Fibroblast of skin of back (primary cell): ENCODE measurements at regions not wholly inside any gene's neighbourhood (a gene's known extent, or its start where the extent isn't known, plus 50 kb on each side); places are given as distances from the start of the nearest gene placed in this dataset.

Experiments used
- DNase-seq: peaks from one replicate; pipeline ENCODE4 v3.0.0-alpha.2; 2013

DNA sequence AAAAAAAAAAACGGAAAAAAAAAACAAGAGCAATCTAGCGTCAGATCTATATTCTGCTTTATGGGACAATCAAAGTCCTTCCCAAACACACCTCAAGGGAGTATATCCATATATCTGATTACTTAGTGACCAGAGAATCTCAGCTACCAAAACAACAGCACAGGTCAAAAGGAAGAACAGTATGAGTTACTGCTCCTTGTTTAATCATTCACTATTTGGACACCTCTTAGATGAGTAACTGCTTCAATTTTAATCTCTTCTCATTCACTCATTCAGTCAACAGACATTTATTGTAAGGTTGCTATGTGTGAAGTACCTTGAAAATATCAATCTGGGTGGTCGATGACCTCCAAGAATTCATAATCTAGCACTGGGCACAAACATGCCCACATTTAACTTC is 193.2 kb downstream of the IRS2 start:
- DNase-seq, result no peak

DNA sequence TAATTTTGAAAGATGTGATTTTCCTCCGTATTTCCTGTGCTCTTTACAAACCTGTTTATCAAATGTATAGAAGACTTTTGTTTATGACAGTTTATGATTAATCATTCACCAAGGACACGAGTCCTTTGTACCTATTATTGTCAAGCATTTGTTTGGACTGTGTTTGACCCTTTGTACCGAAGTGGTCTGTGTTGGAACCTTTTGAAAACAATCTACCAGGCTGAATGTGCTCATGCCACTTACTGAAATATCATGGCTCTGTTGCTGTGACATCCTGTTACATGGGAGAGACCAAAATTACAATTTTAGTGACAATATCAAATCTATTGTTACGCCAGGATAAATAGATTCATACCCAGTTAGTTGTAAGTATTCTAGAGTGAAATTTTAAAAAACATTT is 193.6 kb downstream of the IRS2 start:
- no peak for DNase-seq

DNA sequence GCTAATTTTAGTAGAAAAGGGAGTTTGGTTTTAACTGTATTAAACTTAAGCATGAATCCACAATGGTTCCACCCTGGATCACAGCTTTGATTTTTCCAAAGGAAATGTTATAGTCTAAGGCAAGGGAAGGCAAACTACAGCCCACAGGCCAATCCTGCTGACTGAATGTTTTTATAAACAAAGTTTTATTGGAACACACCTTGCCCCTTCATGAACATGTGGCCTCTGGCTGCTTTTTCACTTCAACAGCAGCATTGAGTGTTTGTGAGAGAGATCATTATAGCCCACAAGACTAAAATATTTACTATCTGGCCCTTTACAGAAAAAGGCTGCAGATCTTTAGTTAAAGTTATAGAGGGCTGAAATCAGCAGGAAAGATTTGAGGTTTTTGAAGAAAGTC is 198.7 kb downstream of the IRS2 start:
- DNase-seq, result no peak

DNA sequence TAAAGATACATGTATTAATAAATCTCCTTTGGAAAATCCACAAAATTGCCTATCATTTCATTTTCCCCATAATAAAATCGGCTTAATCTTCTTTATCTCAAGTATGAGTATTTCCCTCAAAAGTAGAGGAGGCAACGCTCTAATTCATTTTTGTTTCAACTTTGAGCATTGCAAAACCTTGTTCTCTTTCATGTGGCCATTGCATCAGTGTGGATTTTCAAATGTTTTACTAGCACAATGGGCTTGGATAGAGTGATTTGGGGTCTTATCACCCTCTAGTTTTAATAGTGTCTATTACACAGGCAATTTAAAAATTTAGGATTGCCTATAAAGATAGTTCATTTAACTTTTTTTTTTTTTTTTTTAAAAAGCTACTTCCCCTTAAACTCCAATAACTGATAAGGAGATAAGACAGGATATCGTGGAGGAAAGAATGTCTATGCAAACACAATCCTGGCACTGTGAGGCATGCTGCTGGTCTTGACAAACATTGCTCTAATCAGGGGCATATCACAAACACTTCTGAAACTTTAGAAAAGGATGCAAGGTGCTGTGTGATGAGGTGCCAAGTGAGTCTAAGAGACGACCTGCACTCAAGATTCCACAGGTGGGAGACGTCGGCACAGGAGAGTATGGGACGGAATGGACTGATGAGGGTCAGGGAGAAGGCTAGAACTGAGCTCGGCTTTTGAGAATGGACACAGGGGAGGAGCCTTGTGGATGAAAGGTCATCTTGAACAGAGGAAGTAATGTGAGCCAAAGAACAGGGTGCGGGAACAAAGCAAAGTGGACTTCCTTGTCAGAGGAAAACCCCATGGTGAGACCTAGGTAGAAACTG is 199.7 kb downstream of the IRS2 start:
- no peak for DNase-seq

DNA sequence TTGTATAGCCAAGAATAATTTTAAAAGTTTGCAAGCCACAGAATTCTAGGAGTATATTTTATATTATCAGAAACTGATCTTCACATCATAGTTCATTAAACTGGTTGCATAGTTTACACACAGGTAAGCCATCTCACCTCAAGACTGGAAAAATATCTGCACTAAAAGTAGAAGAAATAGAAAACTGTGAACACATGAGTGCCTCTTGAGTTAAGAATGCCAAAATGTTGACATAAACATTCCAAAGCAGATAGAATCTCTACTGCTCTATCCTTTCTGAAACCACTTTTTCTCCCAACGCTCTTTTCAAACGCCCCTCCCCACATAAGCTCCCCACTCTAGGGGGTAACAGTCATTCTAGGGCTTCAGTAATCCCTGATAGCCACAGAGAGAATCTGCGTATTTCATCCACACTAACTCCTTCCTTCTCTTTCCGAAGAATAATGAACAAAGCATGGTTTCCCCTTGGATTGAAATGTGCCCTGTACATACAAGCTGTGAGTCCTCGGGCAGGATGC is 201.5 kb downstream of the IRS2 start:
- peak; percentile 17 for DNase-seq

DNA sequence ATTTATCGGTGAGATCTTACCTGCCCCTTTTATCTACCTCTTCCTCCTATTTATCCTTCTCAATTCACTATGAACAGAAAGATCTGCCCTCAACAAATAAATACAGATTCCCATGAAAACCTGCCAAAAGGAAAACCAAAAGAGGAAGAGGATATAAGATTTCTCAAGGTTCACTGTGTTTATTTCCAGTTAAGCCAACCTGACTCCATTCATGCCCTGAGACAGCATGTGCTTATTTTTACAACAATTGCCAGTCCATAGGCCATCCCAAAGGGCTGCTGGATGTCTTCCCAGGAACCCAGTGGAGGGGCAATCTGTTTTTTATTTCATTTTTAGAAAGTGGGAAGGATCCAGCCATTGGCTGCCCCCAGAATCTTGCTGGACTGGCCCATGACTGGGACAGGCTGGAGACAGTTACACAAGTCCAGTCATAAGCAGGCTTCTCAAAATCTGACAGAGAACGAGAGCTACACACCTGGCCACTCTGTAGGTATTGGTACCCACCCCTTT is 209.1 kb downstream of the IRS2 start:
- no peak for DNase-seq

DNA sequence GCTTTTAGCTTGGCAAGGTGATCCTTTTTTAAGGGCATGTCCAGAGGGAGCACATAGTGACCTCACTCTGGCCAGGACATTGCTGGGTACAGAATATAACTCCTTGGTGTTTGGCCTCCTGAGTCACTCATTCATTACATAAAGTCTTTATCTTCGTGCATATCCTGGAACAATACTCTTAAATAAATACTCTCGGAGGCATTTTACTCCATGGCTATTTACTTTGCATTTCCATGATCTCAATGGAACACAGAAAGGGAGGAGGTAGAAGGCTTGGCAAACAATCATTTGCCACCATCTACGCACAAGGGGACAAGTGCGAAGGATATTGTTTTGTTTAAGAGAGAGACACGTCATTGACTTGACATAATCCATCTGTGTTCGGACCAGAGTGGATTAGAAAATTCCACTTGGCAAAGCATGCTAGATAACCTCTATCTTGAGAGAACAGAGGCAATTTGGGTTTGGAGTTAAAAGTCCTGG is 210.0 kb downstream of the IRS2 start:
- DNase-seq, result no peak

DNA sequence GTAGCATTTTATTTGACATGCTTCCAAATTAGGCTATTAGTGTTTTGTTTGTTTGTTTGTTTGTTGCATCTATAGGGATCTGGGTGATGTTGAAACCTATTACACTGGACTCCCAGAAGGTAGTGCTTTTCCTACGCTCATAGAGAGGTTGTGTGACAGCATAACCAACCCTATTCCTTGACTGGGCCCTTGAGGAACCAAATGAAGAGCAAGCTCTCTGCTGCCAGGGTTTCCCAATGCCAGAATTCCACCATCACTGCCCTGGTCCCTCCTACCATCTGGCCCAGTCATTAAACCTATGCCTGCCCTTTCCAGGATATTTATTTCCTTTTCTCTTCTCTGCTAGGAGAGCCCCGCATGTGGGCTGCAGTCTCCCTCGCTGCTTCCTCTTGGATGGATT is 210.6 kb downstream of the IRS2 start:
- DNase-seq, result no peak

DNA sequence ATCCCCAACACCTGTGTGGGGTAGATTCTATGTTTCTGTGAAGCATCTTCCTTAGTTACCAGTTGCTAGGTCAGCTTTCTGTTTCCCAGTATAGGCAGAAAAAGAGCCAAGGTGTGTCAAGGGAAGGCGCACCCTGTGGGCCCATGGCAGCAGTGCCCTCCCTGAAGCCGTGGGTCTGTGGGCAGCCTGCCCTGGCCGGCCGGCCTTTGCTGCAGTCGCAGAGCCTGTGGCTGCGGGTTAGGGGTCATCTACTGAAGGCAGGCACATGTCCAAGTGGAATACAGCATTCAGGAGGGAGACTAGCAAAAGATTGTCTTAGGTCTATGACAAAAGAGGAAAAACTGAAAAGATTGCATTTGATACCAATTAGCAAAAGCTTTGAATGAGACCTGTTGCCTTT is 214.0 kb downstream of the IRS2 start:
- no peak for DNase-seq

DNA sequence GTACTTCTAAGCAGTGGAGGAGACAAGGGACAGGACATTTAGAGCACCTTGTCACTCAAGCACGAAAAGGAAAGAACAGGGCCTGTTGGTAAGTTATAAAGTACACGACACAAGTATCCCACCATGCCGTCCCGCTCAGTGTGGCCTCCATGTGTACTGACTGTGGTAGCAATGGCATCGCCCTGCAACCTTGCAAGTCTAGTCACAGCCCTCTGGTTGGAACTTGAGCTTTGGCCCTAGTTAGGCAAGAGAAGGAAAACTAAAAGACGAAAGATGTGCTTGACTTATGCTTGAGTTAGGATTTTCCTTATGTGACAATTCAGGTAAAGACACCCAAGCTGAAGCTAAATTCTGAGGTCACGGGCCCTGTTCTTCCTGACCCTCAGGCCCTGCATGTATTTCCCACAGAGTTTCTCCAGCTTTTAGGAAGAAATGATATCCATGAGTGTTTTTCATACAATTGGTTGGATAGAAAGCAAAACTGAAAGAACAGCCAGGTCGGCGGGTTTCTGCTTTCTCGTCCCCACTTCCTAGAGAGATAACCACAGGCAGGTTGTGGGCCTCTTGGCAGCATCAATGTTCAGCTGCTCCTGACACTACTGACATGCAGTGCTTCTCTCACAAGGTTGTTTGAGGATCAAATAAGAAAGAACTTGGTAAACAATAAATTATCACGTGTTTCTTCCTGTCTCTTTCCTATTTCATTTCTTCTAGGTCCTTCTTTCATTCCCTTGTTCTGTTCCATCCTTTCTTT is 216.2 kb downstream of the IRS2 start:
- no peak for DNase-seq

DNA sequence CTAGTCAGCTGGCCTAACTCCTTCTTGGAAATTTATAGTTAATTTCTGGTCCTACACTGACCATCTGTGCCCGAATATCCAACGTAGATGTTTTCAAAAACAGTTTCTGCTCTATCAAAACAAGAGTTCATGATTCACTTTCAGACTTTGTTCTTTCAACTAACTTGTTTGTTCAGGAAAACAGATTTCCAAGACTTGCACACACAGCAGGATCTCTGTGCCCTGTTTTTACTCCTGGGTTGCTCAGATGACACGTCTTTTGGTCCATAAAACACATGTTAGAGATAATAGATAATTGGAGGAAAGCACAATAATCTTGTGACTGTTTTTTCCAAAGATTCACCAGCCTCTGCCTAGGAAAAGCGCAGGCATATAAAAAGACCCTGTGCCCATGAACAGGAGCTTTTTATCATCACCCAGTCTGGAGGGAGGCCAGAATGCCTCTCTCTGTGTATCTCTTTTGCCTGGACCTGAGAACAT is 218.0 kb downstream of the IRS2 start:
- no peak for DNase-seq

DNA sequence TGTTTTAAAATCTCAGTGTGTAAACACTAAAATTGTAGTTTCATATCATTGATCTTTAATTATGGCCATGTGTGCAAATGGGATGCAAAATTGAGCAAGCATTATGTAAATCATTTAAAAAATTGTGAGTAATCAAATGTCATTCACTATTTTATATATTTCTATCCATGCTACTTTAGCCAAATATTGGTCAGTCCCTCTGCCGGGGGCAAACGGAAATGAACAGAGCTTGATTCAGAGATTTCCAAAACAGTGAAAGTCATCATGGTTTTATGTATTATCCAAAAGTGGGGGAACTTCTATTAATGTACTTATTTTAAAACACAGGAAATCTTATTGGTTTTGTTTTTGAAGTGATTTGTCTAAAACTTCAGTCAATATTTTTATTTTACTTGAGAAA is 219.1 kb downstream of the IRS2 start:
- no peak for DNase-seq

DNA sequence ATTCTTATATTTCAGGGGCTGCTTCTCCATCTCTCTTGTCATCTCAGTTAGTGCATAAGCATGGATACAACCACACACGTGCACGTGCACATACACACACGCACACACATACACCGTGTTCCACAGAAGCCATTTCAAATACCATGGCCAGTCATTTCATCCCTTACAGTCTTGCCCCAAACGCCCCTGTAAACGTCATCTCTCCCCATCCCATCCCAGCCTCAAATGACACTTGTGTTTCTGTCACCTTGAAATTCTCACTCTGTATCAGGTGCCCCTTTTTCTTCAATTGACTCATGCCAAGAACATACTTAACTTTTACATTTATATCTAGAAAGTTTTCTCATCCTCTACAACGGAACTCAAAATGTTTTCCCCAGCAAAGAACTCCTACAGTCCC is 220.5 kb downstream of the IRS2 start:
- no peak for DNase-seq

DNA sequence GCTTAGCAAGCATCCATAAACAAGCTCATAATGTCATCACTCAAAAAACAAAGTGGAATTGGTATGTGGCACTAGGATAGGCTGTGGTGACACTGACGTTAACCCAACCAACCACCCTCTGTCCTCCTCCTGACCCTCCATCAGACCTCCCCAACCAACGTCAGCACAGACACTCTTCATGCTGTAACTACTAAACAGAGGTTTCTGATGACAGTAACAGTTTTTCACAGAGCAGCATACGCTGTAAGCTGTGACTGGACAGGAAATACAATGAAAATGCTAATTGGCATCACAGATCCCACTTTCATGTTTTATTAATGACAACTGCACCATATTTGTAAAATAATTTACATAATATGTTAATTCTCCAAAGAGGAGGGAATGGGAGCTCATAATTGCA is 238.0 kb downstream of the IRS2 start:
- no peak for DNase-seq

DNA sequence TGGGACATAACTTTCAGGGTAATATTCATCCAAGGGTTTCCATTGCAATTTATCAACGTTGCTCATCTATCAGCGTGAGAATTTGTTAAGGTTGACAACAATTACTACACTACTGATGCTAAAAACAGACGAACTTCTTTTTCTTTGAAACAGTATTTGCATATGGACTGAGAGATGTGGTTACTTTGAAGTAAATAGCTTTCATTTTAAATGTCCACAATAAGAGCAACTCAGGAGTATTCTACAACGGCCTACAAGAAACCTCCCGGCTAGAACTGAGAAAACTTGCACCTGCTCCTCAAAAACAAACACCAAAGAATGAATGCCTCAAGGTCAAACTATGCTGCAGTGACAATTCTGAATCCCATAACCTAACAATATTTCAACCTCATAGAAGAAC is 238.4 kb downstream of the IRS2 start:
- DNase-seq, result no peak

DNA sequence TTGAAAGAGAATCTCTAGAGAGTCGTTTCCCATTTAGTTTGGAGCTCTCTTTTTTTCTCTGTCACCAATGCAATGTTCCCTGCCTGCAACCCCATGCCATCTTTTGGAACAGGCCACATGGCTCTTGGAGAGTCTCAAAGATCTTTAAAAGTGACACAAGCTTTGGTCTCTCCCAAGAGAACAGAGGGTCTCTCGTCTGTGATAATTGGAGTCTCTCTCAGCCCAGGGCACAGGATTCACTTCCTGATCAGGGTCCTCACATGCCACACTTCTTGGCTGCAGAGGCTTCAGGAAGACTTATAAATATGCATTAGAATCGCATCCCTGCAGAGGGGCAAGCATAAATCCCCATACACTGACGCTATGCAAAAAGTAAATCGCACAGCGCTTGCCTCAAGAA is 240.5 kb downstream of the IRS2 start:
- DNase-seq, result no peak

DNA sequence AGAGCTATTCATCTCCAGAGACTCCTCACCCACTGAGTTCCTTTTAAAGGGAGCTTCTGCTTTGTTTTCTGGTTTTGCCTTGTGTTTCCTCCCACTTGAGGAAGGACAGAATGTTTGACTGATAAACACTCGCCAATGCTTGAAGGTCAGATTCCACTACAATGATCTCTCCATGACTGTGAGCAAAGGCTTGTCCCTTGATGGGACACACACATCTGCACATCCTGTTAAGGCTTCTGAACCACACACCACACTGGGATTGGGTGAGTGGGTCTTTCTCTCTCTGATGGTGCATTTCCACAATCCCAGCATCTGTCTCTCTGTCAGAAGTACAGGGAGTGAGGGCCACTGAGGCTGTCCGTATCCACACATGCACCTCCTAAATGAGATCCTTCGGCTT is 245.3 kb downstream of the IRS2 start:
- DNase-seq, result no peak

DNA sequence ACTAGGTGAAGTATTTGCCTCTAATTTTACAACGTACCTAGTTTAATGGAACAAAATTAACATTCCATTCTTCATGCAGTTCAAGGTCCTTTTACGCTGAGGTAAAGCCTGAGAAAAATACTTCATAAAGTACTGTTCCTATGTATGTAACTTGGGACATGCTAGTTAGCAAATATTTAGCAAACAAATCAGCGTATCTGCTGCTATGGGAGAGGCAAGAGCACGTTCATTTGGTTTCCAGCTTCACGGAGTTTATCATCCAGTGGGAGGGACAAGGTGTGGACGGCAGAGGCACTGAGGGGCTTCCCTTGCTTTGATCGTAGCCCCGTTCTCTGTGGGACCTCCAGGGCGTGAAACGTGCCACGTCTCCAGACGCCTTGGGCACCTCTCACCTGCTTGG is 248.8 kb downstream of the IRS2 start:
- no peak for DNase-seq

DNA sequence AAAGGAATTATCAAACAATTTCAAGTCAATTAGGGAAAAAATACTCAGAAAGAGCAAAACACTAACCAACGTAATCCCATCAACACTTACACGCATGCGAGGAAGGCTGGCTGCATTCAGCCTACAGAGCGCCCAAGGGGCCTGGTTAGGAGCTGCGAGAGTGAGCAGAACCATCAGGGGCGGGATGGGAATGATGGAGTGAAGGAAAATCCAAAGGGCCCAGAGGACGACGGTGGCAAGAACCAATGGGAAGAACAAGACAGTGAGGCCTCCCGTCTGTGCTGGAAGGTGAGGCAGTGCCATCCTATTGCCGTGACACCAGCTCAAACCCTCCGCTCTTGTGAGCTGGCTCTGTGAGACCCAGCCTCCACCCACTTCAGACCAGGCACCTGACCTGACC is 253.0 kb downstream of the IRS2 start:
- DNase-seq, result no peak

DNA sequence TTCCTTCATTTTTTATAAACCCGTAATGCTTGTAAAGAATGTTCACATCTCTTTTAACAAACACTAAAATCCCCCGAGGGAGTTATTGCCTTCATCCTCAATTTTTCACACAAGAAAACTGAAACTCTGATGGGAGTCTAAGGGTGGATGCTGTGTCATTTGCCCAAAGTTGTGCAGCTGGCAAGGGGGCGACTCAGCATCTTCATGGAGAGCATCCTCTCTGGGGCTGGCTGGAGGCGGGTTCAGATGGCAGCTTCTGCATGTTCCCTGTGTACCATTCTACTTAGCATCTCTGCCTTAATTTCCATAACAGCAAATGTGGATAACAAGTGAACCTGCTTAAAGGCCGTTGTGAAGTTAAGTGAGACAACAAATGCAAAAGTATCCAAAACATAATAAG is 256.4 kb downstream of the IRS2 start:
- no peak for DNase-seq

DNA sequence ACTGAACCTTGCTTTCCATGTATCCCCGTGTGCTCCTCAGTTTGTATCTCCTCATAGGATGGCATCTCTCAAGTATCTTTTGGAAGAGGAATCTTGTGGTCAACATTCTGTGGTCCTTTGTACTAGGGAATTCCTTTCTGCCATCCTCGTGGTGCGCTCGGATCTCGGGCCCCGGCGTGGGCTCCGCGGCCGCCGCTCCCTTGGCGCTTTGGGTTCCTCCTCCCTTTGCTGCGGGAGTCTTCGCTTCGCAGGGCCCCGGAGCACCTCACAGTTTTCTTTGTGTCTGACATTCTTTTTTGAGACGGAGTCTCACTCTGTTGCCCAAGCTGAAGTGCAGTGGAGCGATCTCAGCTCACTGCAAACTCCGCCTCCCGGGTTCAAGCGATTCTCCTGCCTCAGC is 264.7 kb downstream of the IRS2 start:
- no peak for DNase-seq

DNA sequence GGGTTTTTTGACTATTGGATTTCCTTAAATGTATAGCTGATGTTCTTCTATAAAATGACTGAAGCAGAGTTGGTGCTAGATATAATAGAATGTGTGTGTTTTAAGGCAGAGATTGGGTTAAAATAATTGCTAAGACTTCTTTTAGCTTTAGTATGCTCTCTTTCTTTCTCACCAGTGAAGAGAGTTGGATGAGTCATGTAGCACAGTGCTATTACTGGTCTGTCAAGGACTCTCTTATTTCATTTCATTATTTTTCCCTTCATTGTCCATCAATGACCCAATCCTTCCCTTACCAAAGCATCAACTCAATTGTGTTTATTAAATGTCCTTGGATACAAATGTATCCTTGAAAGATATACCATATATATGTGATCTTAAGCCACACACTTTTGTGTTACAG is 268.9 kb downstream of the IRS2 start:
- peak; percentile 11 for DNase-seq

DNA sequence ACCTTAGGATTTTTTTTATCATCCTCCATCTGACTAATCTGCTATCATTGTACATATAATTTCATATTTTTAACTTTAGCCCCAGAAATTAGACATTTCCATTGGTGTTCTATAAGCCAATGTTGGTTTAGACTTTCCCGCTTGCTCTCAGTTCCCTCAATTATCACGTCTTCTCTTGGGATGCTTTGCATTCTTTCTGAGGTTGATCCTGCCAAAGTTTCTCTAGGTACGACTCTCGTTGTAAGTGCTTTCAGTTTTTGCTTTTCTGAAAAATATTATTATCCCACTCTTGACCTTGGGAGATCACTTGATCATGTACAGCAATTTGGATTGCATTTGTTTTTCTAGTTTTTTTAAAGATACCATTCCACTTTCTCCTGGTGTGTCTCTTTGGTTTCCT is 270.2 kb downstream of the IRS2 start:
- DNase-seq, result no peak

DNA sequence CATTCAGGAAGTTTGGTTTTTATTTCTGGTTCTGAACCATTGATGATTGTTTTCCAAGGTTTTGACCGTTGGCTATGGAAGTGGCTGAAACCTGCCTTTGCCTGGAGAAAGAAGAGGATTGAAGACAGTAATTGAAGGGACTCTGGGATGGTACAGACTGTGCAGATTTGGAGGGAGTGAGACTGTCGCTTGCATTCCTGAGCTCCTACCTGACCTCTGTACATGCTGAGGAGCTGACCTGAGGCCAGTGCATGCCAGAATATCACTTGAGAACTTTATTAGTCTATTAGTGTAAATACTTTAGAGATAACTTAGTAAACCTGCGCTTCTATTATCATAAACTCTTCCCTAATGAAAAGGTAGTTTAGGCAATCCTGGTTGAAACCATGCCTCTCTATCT is 276.4 kb downstream of the IRS2 start:
- DNase-seq, result no peak
